ENCODE measurements at regions not wholly inside any gene's neighbourhood (a gene's known extent, or its start where the extent isn't known, plus 50 kb on each side); places are given as distances from the start of the nearest gene placed in this dataset.

- TF ChIP-seq Cebpa-rat (IDR thresholded peaks at IDR 0.05): no peak
Measured at GRCh38 chr6:170135461-170135820, 155.4 kb downstream of the DLL1 start.

GRCh38 chr6:170134471-170135440 is 156.1 kb downstream of the DLL1 start:
- H3K9me3 ChIP-seq (replicated peaks in 1 of 11): peaks cover 25 to 39% (median 32%) of the 10 kb centered on the region in 11 experiments; a peak in 21 of 22 replicates
- no peaks in the 10 kb centered on the region for H4K20me1 ChIP-seq
- no peak for TF ChIP-seq Cebpa-rat (IDR thresholded peaks at IDR 0.05)
- H3K4me3 ChIP-seq: peak overlapping the region in 1 of 10 experiments; percentile 55; a peak in 1 of 20 replicates
- H3K27me3 ChIP-seq: no peaks in the 10 kb centered on the region
- peaks cover 0 to 18% (median 10%) of the 10 kb centered on the region in 11 experiments; a peak in 16 of 22 replicates for H3K36me3 ChIP-seq
- H3K27ac ChIP-seq: peak overlapping the region in 6 of 11 experiments; percentile 78 to 89 (median 84); a peak in 10 of 22 replicates
- H3K9ac ChIP-seq: peak overlapping the region in 4 of 11 experiments; percentile 74 to 80 (median 77); a peak in 5 of 22 replicates
- peaks cover 36 to 78% (median 67%) of the 10 kb centered on the region in 10 experiments for H3K4me1 ChIP-seq
- peak overlapping the region; percentile 69 to 86 (median 80); a peak in 19 of 22 replicates for H3K4me2 ChIP-seq

More at GRCh38 chr6:170135461-170135820, 155.4 kb downstream of the DLL1 start:
- Histone ChIP-seq H3K9me3 (replicated peaks in 1 of 11) (peaks cover 32 to 46% (median 39%) of the 10 kb centered on the region in 11 experiments; a peak in 21 of 22 replicates), H3K4me2 (peak overlapping the region; percentile 69 to 86 (median 80)), H4K20me1 (no peaks in the 10 kb centered on the region), H3K27ac (peak overlapping the region in 8 of 11 experiments; percentile 77 to 89 (median 82); a peak in 17 of 22 replicates), H3K4me3 (peak overlapping the region in 9 of 10 experiments; percentile 45 to 58 (median 53); a peak in 16 of 20 replicates), H3K4me1 (peaks cover 33 to 71% (median 60%) of the 10 kb centered on the region in 10 experiments), H3K36me3 (peaks cover 0 to 25% (median 16%) of the 10 kb centered on the region in 11 experiments; a peak in 16 of 22 replicates), H3K27me3 (no peaks in the 10 kb centered on the region), H3K9ac (peak overlapping the region in 8 of 11 experiments; percentile 35 to 80 (median 74); a peak in 14 of 22 replicates)

- Histone ChIP-seq H3K36me3 (peaks cover 0 to 11% (median 3%) of the 10 kb centered on the region in 11 experiments; a peak in 9 of 22 replicates), H3K4me1 (peaks cover 36 to 85% (median 74%) of the 10 kb centered on the region in 10 experiments), H3K9ac (no peak overlapping the region), H3K4me3 (no peak overlapping the region), H3K27me3 (no peaks in the 10 kb centered on the region), H4K20me1 (no peaks in the 10 kb centered on the region), H3K27ac (no peak overlapping the region), H3K4me2 (peak overlapping the region in 3 of 11 experiments; percentile 28 to 80 (median 36); a peak in 3 of 22 replicates), H3K9me3 (replicated peaks in 1 of 11) (peaks cover 18 to 32% (median 25%) of the 10 kb centered on the region in 11 experiments; a peak in 21 of 22 replicates)
- no peak for TF ChIP-seq Cebpa-rat (IDR thresholded peaks at IDR 0.05)
Measured at GRCh38 chr6:170134031-170134470, 156.8 kb downstream of the DLL1 start.

- Histone ChIP-seq H3K27me3 (no peaks in the 10 kb centered on the region), H3K9ac (no peak overlapping the region), H4K20me1 (no peaks in the 10 kb centered on the region), H3K4me3 (no peak overlapping the region), H3K4me2 (no peak overlapping the region; a peak in 2 of 22 replicates), H3K9me3 (replicated peaks in 1 of 11) (peaks cover 10 to 19% (median 15%) of the 10 kb centered on the region in 11 experiments; a peak in 19 of 22 replicates), H3K27ac (no peak overlapping the region), H3K36me3 (no peaks in the 10 kb centered on the region), H3K4me1 (peaks cover 24 to 85% (median 73%) of the 10 kb centered on the region in 10 experiments)
- TF ChIP-seq Cebpa-rat (IDR thresholded peaks at IDR 0.05): no peak
Measured at GRCh38 chr6:170132561-170132991, 158.3 kb downstream of the DLL1 start.

GRCh38 chr6:170132011-170132521 is 158.8 kb downstream of the DLL1 start:
- H3K9ac ChIP-seq: no peak overlapping the region
- H3K9me3 ChIP-seq (replicated peaks in 1 of 11): peaks cover 9 to 21% (median 15%) of the 10 kb centered on the region in 11 experiments; a peak in 19 of 22 replicates
- peaks cover 21 to 85% (median 73%) of the 10 kb centered on the region in 10 experiments for H3K4me1 ChIP-seq
- no peak for TF ChIP-seq Cebpa-rat (IDR thresholded peaks at IDR 0.05)
- no peak overlapping the region for H3K4me3 ChIP-seq
- H3K4me2 ChIP-seq: peak overlapping the region in 1 of 11 experiments; percentile 10; a peak in 3 of 22 replicates
- no peaks in the 10 kb centered on the region for H3K36me3 ChIP-seq
- no peaks in the 10 kb centered on the region for H3K27me3 ChIP-seq
- no peaks in the 10 kb centered on the region for H4K20me1 ChIP-seq
- H3K27ac ChIP-seq: no peak overlapping the region; a peak in 1 of 22 replicates

- Histone ChIP-seq H3K9ac (0 out of 22 replicates have a peak overlapping the region, but pooled peaks of 2 of the 11 experiments have one; percentile 0 to 17), H3K4me2 (peak overlapping the region in 5 of 11 experiments; percentile 60 to 68 (median 64); a peak in 7 of 22 replicates), H3K27me3 (no peaks in the 10 kb centered on the region), H3K4me1 (peaks cover 21 to 85% (median 73%) of the 10 kb centered on the region in 10 experiments), H3K9me3 (replicated peaks in 1 of 11) (peaks cover 2 to 14% (median 8%) of the 10 kb centered on the region in 11 experiments; a peak in 18 of 22 replicates), H3K36me3 (no peaks in the 10 kb centered on the region), H3K4me3 (no peak overlapping the region), H3K27ac (peak overlapping the region in 1 of 11 experiments; percentile 31; a peak in 2 of 22 replicates), H4K20me1 (no peaks in the 10 kb centered on the region)
- no peak for TF ChIP-seq Cebpa-rat (IDR thresholded peaks at IDR 0.05)
Measured at GRCh38 chr6:170131351-170131750, 159.5 kb downstream of the DLL1 start.

GRCh38 chr6:170130771-170131241 is 160.1 kb downstream of the DLL1 start:
- peaks cover 0 to 9% (median 4%) of the 10 kb centered on the region in 11 experiments; a peak in 12 of 22 replicates for H3K9me3 ChIP-seq (replicated peaks in 1 of 11)
- H3K4me2 ChIP-seq: peak overlapping the region in 8 of 11 experiments; percentile 48 to 68 (median 62); a peak in 13 of 22 replicates
- no peaks in the 10 kb centered on the region for H3K27me3 ChIP-seq
- TF ChIP-seq Cebpa-rat (IDR thresholded peaks at IDR 0.05): no peak
- H3K36me3 ChIP-seq: no peaks in the 10 kb centered on the region
- peaks cover 18 to 85% (median 73%) of the 10 kb centered on the region in 10 experiments for H3K4me1 ChIP-seq
- peak overlapping the region in 3 of 11 experiments; percentile 0 to 17 (median 9); a peak in 2 of 22 replicates for H3K9ac ChIP-seq
- H4K20me1 ChIP-seq: no peaks in the 10 kb centered on the region
- H3K27ac ChIP-seq: peak overlapping the region in 3 of 11 experiments; percentile 31 to 50 (median 34); a peak in 4 of 22 replicates
- no peak overlapping the region for H3K4me3 ChIP-seq

GRCh38 chr6:170130201-170130621 is 160.7 kb downstream of the DLL1 start:
- Histone ChIP-seq H3K4me3 (no peak overlapping the region), H3K9ac (peak overlapping the region in 2 of 11 experiments; percentile 9 to 13; a peak in 1 of 22 replicates), H3K4me1 (peaks cover 13 to 85% (median 73%) of the 10 kb centered on the region in 10 experiments), H4K20me1 (no peaks in the 10 kb centered on the region), H3K36me3 (no peaks in the 10 kb centered on the region), H3K27ac (peak overlapping the region in 3 of 11 experiments; percentile 31 to 50 (median 34); a peak in 3 of 22 replicates), H3K9me3 (replicated peaks in 1 of 11) (peaks cover 0 to 8% (median 4%) of the 10 kb centered on the region in 11 experiments; a peak in 10 of 22 replicates), H3K4me2 (peak overlapping the region in 9 of 11 experiments; percentile 21 to 68 (median 60); a peak in 15 of 22 replicates), H3K27me3 (no peaks in the 10 kb centered on the region)
- no peak for TF ChIP-seq Cebpa-rat (IDR thresholded peaks at IDR 0.05)
